Endothelial cell of hepatic sinusoid (primary cell): ENCODE measurements at regions not wholly inside any gene's neighbourhood (a gene's known extent, or its start where the extent isn't known, plus 50 kb on each side); places are given as distances from the start of the nearest gene placed in this dataset.
"Not testable (repeated sequence)": the region's sequence is repeated elsewhere in the genome, so short reads cannot be mapped to it uniquely, and the experiment has no call there.

Source experiments
- in situ Hi-C: cut with HindIII; loops from 2 replicates; pipeline ENCODE4 v1.10.0; 2017; ENCODE audit warnings: low sequenced_read_pairs

GRCh38 chr2:147438882-147439281 is 405.9 kb upstream of the ACVR2A start:
- in situ Hi-C loops, result no loop called here

GRCh38 chr2:147433822-147434221 is 411.0 kb upstream of the ACVR2A start:
- in situ Hi-C loops, result no loop called here

- in situ Hi-C loops, result no loop called here
Observed at GRCh38 chr2:147430408-147430807, 414.4 kb upstream of the ACVR2A start.

GRCh38 chr2:147428120-147428747 is 416.6 kb upstream of the ACVR2A start:
- in situ Hi-C loops, result no loop called here

GRCh38 chr2:147425437-147426029 is 419.3 kb upstream of the ACVR2A start:
- in situ Hi-C loops, result no loop called here

GRCh38 chr2:147424766-147425165 is 420.1 kb upstream of the ACVR2A start:
- in situ Hi-C loops, result no loop called here

- in situ Hi-C loops, result no loop called here
Observed at GRCh38 chr2:147420947-147421675, 423.7 kb upstream of the ACVR2A start.

- in situ Hi-C loops, result no loop called here
Observed at GRCh38 chr2:147420517-147420916, 424.3 kb upstream of the ACVR2A start.

GRCh38 chr2:147416099-147416498 is 428.7 kb upstream of the ACVR2A start:
- in situ Hi-C loops, result no loop called here

- in situ Hi-C loops, result not testable (repeated sequence)
Observed at GRCh38 chr2:147414656-147415055, 430.2 kb upstream of the ACVR2A start.

- in situ Hi-C loops, result no loop called here
Observed at GRCh38 chr2:147408357-147408756, 436.5 kb upstream of the ACVR2A start.

- in situ Hi-C loops, result no loop called here
Observed at GRCh38 chr2:147405651-147406050, 439.2 kb upstream of the ACVR2A start.

- in situ Hi-C loops, result no loop called here
Observed at GRCh38 chr2:147398996-147399395, 445.8 kb upstream of the ACVR2A start.

- in situ Hi-C loops, result no loop called here
Observed at GRCh38 chr2:147398301-147398700, 446.5 kb upstream of the ACVR2A start.

- in situ Hi-C loops, result no loop called here
Observed at GRCh38 chr2:147396890-147397289, 447.9 kb upstream of the ACVR2A start.

GRCh38 chr2:147394179-147394790 is 450.5 kb upstream of the ACVR2A start:
- in situ Hi-C loops, result no loop called here

GRCh38 chr2:147392180-147392579 is 452.6 kb upstream of the ACVR2A start:
- in situ Hi-C loops, result no loop called here

GRCh38 chr2:147390475-147390874 is 454.4 kb upstream of the ACVR2A start:
- in situ Hi-C loops, result no loop called here

GRCh38 chr2:147389218-147389617 is 455.6 kb upstream of the ACVR2A start:
- in situ Hi-C loops, result no loop called here

- in situ Hi-C loops, result no loop called here
Observed at GRCh38 chr2:147388217-147388616, 456.6 kb upstream of the ACVR2A start.

GRCh38 chr2:147386284-147386683 is 458.5 kb upstream of the ACVR2A start:
- in situ Hi-C loops, result no loop called here

GRCh38 chr2:147385600-147385999 is 459.2 kb upstream of the ACVR2A start:
- in situ Hi-C loops, result no loop called here
